Kidney (tissue), 13 donors: ENCODE measurements at regions not wholly inside any gene's neighbourhood (a gene's known extent, or its start where the extent isn't known, plus 50 kb on each side); places are given as distances from the start of the nearest gene placed in this dataset.

Experiments
- DNase-seq, 5 donors: peaks; one replicate each; pipeline ENCODE4 v3.0.0-alpha.2; 2013 to 2020
- FAIRE-seq: peaks from 2 replicates; lab custom pipeline; 2012; peaks lifted over from hg19 to GRCh38; lab: Jason Lieb, UNC
- H3K27ac ChIP-seq, 2 donors: one replicate each; pipeline ENCODE4 v1.7.0; 2013; ENCODE audit warnings: low read depth in 2 of 2, low read length in 2 of 2, inconsistent platforms in 1 of 2
- H3K27me3 ChIP-seq: one replicate; pipeline ENCODE4 v1.7.1; 2013; ENCODE audit warnings: low read length, inconsistent platforms; ENCODE audit not compliant: control insufficient read depth, insufficient read depth
- H3K36me3 ChIP-seq, 3 donors: one replicate each; pipeline versions ENCODE4 v1.7.0 to v1.7.1; 2013; ENCODE audit warnings: low read length in 3 of 3, control low read depth in 1 of 3, inconsistent platforms in 1 of 3; ENCODE audit not compliant: insufficient read depth in 3 of 3, control insufficient read depth in 2 of 3
- H3K4me1 ChIP-seq, 3 donors: one replicate each; pipeline versions ENCODE4 v1.7.0 to v1.7.1; 2013; ENCODE audit warnings: low read length in 3 of 3, inconsistent platforms in 1 of 3, low read depth in 1 of 3; ENCODE audit not compliant: control insufficient read depth in 2 of 3, insufficient read depth in 2 of 3
- H3K4me3 ChIP-seq, 3 donors: one replicate each; pipeline versions ENCODE4 v1.7.0 to v1.8.1; 2013; ENCODE audit warnings: low read length in 3 of 3, control low read depth in 1 of 3, inconsistent platforms in 1 of 3
- H3K9ac ChIP-seq, 3 donors: one replicate each; pipeline versions ENCODE4 v1.7.0 to v1.7.1; 2013; ENCODE audit warnings: low read length in 3 of 3, control low read depth in 1 of 3, inconsistent platforms in 1 of 3
- H3K9me3 ChIP-seq, 3 donors: one replicate each; pipeline versions ENCODE4 v1.7.0 to v1.7.1; 2013; ENCODE audit warnings: low read length in 3 of 3, control low read depth in 1 of 3, inconsistent platforms in 1 of 3; ENCODE audit not compliant: control insufficient read depth in 2 of 3, insufficient read depth in 1 of 3
- intact Hi-C: fragments of 100-400 bp; cut with DNase I; formaldehyde crosslinking; loops from one replicate; pipeline ENCODE4 v1.11.1; 2022
- TF ChIP-seq, protein P1 (sequence below): IDR thresholded peaks from 3 replicates; pipeline ENCODE4 v1.5.1; 2012; ENCODE audit warnings: mild to moderate bottlenecking, moderate library complexity, borderline replicate concordance; ENCODE audit not compliant: insufficient read depth; ENCODE audit errors: extremely low read depth
- donor health status: control.
- donor health status: control.
- donor health status: control.
- donor health status: control.
- donor health status: control.
- donor health status: DM: yes; HTN: yes; CAD: no.
- donor health status: Normal renal cell carcinoma (clear cell type).

- intact Hi-C loops = no loop called here
- H3K4me1 ChIP-seq = no peaks in the 10 kb centered on the region
- DNase-seq (peak in 1 of 5 donors; percentile 10), FAIRE-seq (no peak)
- no peak overlapping the region for H3K27ac ChIP-seq
- H3K4me3 ChIP-seq = no peak overlapping the region
- H3K9ac ChIP-seq = no peak overlapping the region
- H3K9me3 ChIP-seq = no peaks in the 10 kb centered on the region
- H3K27me3 ChIP-seq = no peaks in the 10 kb centered on the region
- TF ChIP-seq, protein P1, sequence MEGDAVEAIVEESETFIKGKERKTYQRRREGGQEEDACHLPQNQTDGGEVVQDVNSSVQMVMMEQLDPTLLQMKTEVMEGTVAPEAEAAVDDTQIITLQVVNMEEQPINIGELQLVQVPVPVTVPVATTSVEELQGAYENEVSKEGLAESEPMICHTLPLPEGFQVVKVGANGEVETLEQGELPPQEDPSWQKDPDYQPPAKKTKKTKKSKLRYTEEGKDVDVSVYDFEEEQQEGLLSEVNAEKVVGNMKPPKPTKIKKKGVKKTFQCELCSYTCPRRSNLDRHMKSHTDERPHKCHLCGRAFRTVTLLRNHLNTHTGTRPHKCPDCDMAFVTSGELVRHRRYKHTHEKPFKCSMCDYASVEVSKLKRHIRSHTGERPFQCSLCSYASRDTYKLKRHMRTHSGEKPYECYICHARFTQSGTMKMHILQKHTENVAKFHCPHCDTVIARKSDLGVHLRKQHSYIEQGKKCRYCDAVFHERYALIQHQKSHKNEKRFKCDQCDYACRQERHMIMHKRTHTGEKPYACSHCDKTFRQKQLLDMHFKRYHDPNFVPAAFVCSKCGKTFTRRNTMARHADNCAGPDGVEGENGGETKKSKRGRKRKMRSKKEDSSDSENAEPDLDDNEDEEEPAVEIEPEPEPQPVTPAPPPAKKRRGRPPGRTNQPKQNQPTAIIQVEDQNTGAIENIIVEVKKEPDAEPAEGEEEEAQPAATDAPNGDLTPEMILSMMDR = no peak
- no peaks in the 10 kb centered on the region for H3K36me3 ChIP-seq
Measured at GRCh38 chr13:70523622-70524021, 415.4 kb upstream of the KLHL1 start.

DNA sequence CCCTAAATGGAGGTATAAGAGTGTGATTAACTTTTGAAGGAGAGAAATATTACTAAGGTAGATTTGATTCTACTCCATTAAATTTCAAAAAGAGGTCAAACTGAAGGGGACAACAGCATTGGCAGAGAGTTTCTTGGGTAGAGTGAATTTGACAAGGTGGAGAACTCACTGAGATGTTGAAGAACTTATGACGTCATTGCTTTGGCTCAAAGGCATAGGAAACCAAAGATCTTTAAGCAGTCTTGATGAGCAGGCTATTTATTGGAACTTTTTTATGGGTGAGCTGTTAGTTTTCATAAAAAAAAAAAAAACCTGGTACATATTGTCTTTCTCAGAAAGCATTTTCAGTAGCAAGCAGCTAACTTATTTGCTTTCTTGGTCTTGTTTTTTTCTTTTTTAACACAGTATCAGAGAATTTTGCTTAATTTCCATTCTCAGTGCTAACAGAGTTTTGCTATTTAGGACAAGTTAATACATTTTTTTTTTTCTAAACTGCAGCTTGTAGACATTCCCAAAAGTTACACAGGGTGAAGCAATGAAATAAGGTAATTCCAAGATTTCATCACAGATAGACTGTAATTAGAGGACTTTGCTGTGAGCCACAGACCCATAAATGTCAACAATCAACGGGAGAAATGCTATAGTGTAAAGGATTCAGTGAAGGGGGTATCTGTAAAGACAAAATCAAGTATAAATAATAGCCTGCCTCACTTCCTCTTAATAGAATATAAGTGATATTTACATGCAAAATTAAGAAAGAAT lies 412.2 kb upstream of the KLHL1 start:
- Histone ChIP-seq H3K36me3 (no peaks in the 10 kb centered on the region), H3K9me3 (no peaks in the 10 kb centered on the region), H3K9ac (no peak overlapping the region), H3K4me1 (no peaks in the 10 kb centered on the region), H3K4me3 (no peak overlapping the region), H3K27me3 (no peaks in the 10 kb centered on the region), H3K27ac (no peak overlapping the region)
- TF ChIP-seq, protein P1 = no peak
- intact Hi-C loops = no loop called here
- DNase-seq (no peak), FAIRE-seq (no peak)

GRCh38 chr13:70518081-70518480 lies 409.8 kb upstream of the KLHL1 start:
- TF ChIP-seq, protein P1 = no peak
- DNase-seq = no peak
- no peaks in the 10 kb centered on the region for H3K27me3 ChIP-seq
- H3K27ac ChIP-seq = no peak overlapping the region
- intact Hi-C loops = no loop called here
- no peaks in the 10 kb centered on the region for H3K36me3 ChIP-seq
- no peak for FAIRE-seq
- no peak overlapping the region for H3K9ac ChIP-seq
- no peaks in the 10 kb centered on the region for H3K9me3 ChIP-seq
- no peaks in the 10 kb centered on the region for H3K4me1 ChIP-seq
- no peak overlapping the region for H3K4me3 ChIP-seq
